CD4-positive, alpha-beta T cell (primary cell): ENCODE measurements at regions not wholly inside any gene's neighbourhood (a gene's known extent, or its start where the extent isn't known, plus 50 kb on each side); places are given as distances from the start of the nearest gene placed in this dataset.
"Not testable (repeated sequence)": the region's sequence is repeated elsewhere in the genome, so short reads cannot be mapped to it uniquely, and the experiment has no call there.

Experiments
- ATAC-seq: fragments of 200-7000 bp; cut with Tn5 transposase; one replicate; pipeline ENCODE4 v1.10.0; 2022; ENCODE audit warnings: mild to moderate bottlenecking; ENCODE audit not compliant: poor library complexity
- CTCF ChIA-PET: fragments of 350-600 bp; sonication (Branson Sonifier 250); formaldehyde crosslinking; loops from one replicate; lab custom pipeline; 2021; ENCODE audit warnings: antibody characterized with exemption, inconsistent platforms; lab: Charles Lee
- POLR2A ChIA-PET: fragments of 350-600 bp; sonication (Branson Sonifier 250); formaldehyde crosslinking; loops from one replicate; lab custom pipeline; 2021; ENCODE audit warnings: antibody characterized with exemption, inconsistent platforms; lab: Charles Lee
- DNase-seq, 14 experiments: peaks; one replicate each; pipeline ENCODE4 v3.0.0-alpha.2; 2013 to 2020; ENCODE audit warnings: mixed read lengths in 2 of 14
- H3K27ac ChIP-seq, 2 donors: one replicate each; pipeline versions ENCODE4 v1.5.1 to v1.7.0; 2013; ENCODE audit warnings: low read length in 2 of 2, low read depth in 1 of 2, mild to moderate bottlenecking in 1 of 2
- H3K27me3 ChIP-seq, 2 experiments: 1 replicate in 1 of 2; 2 replicates in 1 of 2; pipeline versions ENCODE4 v1.6.1 to v1.7.0; 2013; ENCODE audit warnings: low read length in 2 of 2, control low read depth in 1 of 2, mild to moderate bottlenecking in 1 of 2, moderate library complexity in 1 of 2; ENCODE audit not compliant: insufficient read depth in 2 of 2, control insufficient read depth in 1 of 2
- H3K36me3 ChIP-seq: one replicate; pipeline ENCODE4 v1.6.1; 2013; ENCODE audit warnings: low read length, control low read depth; ENCODE audit not compliant: insufficient read depth
- H3K4me1 ChIP-seq: one replicate; pipeline ENCODE4 v1.6.1; 2013; ENCODE audit warnings: low read length, control low read depth; ENCODE audit not compliant: insufficient read depth
- H3K4me3 ChIP-seq: one replicate; pipeline ENCODE4 v1.5.1; 2013; ENCODE audit warnings: mild to moderate bottlenecking, low read length, moderate library complexity
- H3K9me3 ChIP-seq, 2 experiments: 1 replicate in 1 of 2; 2 replicates in 1 of 2; pipeline versions ENCODE4 v1.6.1 to v1.7.0; 2013; ENCODE audit warnings: low read length in 2 of 2, mild to moderate bottlenecking in 2 of 2, control low read depth in 1 of 2, moderate library complexity in 1 of 2; ENCODE audit not compliant: control insufficient read depth in 1 of 2, insufficient read depth in 1 of 2
- H3K27ac Mint-ChIP-seq: one replicate; pipeline ENCODE4 v1.8.0; 2020; ENCODE audit warnings: mixed read lengths
- H3K27me3 Mint-ChIP-seq: one replicate; pipeline ENCODE4 v1.8.0; 2021; ENCODE audit warnings: mixed read lengths
- H3K36me3 Mint-ChIP-seq: one replicate; pipeline ENCODE4 v1.8.0; 2021; ENCODE audit warnings: low read depth, mixed read lengths
- H3K4me1 Mint-ChIP-seq: one replicate; pipeline ENCODE4 v1.8.0; 2021; ENCODE audit warnings: low read depth, mixed read lengths
- H3K4me3 Mint-ChIP-seq: one replicate; pipeline ENCODE4 v1.8.0; 2020; ENCODE audit warnings: mild to moderate bottlenecking, mixed read lengths
- H3K9me3 Mint-ChIP-seq: one replicate; pipeline ENCODE4 v1.8.0; 2020; ENCODE audit warnings: mixed read lengths
- intact Hi-C, 2 experiments: fragments of 100-400 bp; cut with DNase I in 1 of 2; cut with micrococcal nuclease in 1 of 2; formaldehyde crosslinking; loops; one replicate each; pipeline versions ENCODE4 v1.15.1 to v1.9.0; 2023 to 2025; cut with DNase I, micrococcal nuclease
- TF ChIP-seq, protein P1 (sequence below): fragments of 200-600 bp; IDR thresholded peaks from one replicate; pipeline ENCODE4 v1.8.0; 2022; ENCODE audit warnings: antibody characterized with exemption, mild to moderate bottlenecking

DNA sequence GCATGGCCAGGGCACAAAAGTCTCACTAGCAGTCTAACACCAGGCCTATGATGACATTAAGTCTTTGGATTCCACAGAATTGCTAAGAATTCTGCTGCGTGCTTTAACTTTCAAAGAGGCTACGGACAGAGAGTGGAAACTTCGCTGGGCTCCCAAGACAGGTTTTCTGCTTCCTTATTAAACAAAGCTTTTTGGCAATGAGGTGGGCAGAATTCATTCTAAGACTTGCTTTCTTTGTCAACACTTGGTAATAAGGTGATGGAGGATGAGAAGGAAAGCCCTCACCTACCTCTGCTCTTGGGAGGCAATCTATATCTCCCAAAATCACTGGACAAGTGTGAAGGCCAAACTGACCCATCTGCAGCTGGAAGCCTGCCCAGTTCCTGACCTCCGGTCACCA is 231.9 kb downstream of the ATPSCKMT start:
- H3K36me3 ChIP-seq = no peaks in the 10 kb centered on the region
- no peak overlapping the region for H3K27ac ChIP-seq
- no peaks in the 10 kb centered on the region for H3K36me3 Mint-ChIP-seq
- no peaks in the 10 kb centered on the region for H3K4me1 Mint-ChIP-seq
- no peak overlapping the region for H3K27ac Mint-ChIP-seq
- no peaks in the 10 kb centered on the region for H3K27me3 ChIP-seq
- H3K4me3 ChIP-seq = no peak overlapping the region
- no peak for ATAC-seq
- DNase-seq = no peak
- peaks cover 7% of the 10 kb centered on the region in 2 experiments for H3K9me3 ChIP-seq
- no peak overlapping the region for H3K4me3 Mint-ChIP-seq
- ChIA-PET CTCF (no interaction called here), POLR2A (no interaction called here)
- intact Hi-C loops = no loop called here
- H3K9me3 Mint-ChIP-seq = peaks cover 11% of the 10 kb centered on the region
- H3K27me3 Mint-ChIP-seq = no peaks in the 10 kb centered on the region
- TF ChIP-seq, protein P1, sequence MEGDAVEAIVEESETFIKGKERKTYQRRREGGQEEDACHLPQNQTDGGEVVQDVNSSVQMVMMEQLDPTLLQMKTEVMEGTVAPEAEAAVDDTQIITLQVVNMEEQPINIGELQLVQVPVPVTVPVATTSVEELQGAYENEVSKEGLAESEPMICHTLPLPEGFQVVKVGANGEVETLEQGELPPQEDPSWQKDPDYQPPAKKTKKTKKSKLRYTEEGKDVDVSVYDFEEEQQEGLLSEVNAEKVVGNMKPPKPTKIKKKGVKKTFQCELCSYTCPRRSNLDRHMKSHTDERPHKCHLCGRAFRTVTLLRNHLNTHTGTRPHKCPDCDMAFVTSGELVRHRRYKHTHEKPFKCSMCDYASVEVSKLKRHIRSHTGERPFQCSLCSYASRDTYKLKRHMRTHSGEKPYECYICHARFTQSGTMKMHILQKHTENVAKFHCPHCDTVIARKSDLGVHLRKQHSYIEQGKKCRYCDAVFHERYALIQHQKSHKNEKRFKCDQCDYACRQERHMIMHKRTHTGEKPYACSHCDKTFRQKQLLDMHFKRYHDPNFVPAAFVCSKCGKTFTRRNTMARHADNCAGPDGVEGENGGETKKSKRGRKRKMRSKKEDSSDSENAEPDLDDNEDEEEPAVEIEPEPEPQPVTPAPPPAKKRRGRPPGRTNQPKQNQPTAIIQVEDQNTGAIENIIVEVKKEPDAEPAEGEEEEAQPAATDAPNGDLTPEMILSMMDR = no peak
- no peaks in the 10 kb centered on the region for H3K4me1 ChIP-seq

DNA sequence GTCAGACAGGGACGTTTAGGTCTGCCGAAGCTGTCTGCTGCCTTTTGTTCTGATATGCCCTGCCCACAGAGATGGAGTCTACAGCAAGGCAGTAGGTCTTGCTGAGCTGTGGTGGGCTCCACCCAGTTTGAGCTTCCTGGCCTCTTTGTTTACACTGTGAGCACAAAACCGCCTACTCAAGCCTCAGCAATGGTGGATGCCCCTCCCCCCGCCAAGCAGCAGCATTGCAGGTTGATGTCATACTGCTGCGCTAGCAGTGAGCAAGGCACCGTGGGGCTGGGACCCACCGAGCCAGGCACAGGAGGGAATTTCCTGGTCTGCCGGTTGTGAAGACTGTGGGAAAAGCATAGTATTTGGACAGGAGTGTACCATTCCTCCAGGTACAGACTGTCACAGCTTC is 233.1 kb downstream of the ATPSCKMT start:
- POLR2A ChIA-PET = not testable (repeated sequence)

DNA sequence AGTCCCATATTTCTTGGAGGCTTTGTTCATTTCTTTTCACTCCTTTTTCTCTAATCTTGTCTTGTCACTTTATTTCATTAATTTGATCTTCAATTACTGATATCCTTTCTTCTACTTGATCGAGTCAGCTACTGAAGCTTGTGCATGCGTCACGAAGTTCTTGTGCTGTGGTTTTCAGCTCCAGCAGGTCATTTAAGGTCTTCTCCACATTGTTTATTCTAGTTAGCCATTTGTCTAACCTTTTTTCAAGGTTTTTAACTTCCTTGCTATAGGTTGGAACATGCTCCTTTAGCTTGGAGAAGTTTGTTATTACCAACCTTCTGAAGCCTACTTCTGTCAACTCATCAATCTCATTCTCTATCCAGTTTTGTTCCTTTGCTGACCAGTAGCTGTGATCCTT is 234.0 kb downstream of the ATPSCKMT start:
- ATAC-seq, DNase-seq, intact Hi-C loops, H3K4me3 ChIP-seq, H3K9me3 Mint-ChIP-seq, H3K27ac ChIP-seq, POLR2A ChIA-PET, H3K4me1 ChIP-seq, H3K27ac Mint-ChIP-seq, H3K36me3 ChIP-seq, H3K9me3 ChIP-seq, H3K4me1 Mint-ChIP-seq, H3K4me3 Mint-ChIP-seq, H3K36me3 Mint-ChIP-seq, CTCF ChIA-PET, H3K27me3 Mint-ChIP-seq, H3K27me3 ChIP-seq: not testable (repeated sequence)

More for the DNA sequence above, 233.1 kb downstream of the ATPSCKMT start:
- CTCF ChIA-PET, H3K36me3 ChIP-seq, H3K27me3 Mint-ChIP-seq, H3K27ac ChIP-seq, H3K4me1 ChIP-seq, intact Hi-C loops, DNase-seq, H3K4me1 Mint-ChIP-seq, H3K9me3 Mint-ChIP-seq, H3K4me3 ChIP-seq, H3K27ac Mint-ChIP-seq, H3K9me3 ChIP-seq, H3K27me3 ChIP-seq, ATAC-seq, H3K36me3 Mint-ChIP-seq, H3K4me3 Mint-ChIP-seq: not testable (repeated sequence)

DNA sequence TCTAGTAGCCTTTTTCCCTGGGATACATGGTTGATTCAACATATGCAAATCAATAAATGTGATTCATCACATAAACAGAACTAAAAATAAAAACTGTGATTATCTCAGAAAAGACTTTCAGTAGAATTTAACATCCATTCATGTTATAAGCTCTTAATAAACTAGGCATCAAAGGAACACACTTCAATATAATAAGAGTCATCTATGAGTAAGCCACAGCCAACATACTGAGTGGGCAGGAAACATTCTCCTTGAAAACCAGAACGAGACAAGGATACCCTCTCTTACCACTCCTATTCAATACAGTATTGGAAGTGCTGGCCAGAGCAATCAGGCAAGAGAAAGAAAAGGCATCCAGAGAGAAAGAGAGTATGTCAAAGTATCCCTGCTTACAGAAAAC is 239.9 kb downstream of the ATPSCKMT start:
- POLR2A ChIA-PET = no interaction called here
- DNase-seq (no peak), ATAC-seq (no peak)
- intact Hi-C loops = no loop called here
- Histone ChIP-seq H3K27me3 (no peaks in the 10 kb centered on the region), H3K4me1 (no peaks in the 10 kb centered on the region), H3K36me3 (no peaks in the 10 kb centered on the region), H3K9me3 (no peaks in the 10 kb centered on the region), H3K4me3 (no peak overlapping the region), H3K27ac (no peak overlapping the region)
- Mint-ChIP-seq H3K9me3 (peaks cover 4% of the 10 kb centered on the region), H3K4me1 (no peaks in the 10 kb centered on the region), H3K27ac (no peak overlapping the region), H3K27me3 (no peaks in the 10 kb centered on the region), H3K36me3 (no peaks in the 10 kb centered on the region), H3K4me3 (no peak overlapping the region)
- TF ChIP-seq, protein P1 = no peak
- CTCF ChIA-PET = no interaction called here
